CD4-positive, CD25-positive, alpha-beta regulatory T cell (primary cell): ENCODE measurements at regions not wholly inside any gene's neighbourhood (a gene's known extent, or its start where the extent isn't known, plus 50 kb on each side); places are given as distances from the start of the nearest gene placed in this dataset.

Experiments used
- ATAC-seq, 2 donors: fragments of 150-1000 bp; cut with Tn5 transposase; one replicate each; pipeline ENCODE4 v1.10.0; 2021; ENCODE audit warnings: low read depth in 2 of 2, moderate number of reproducible peaks in 2 of 2, moderate library complexity in 1 of 2
- DNase-seq, 3 donors: peaks; one replicate each; pipeline versions ENCODE4 v3.0.0 to v3.0.0-alpha.2; 2012 to 2022; ENCODE audit warnings: mixed read lengths in 1 of 3
- H3K27ac ChIP-seq: one replicate; pipeline ENCODE4 v1.7.0; 2013; ENCODE audit warnings: mild to moderate bottlenecking, low read length; ENCODE audit not compliant: insufficient read depth, poor library complexity, severe bottlenecking
- H3K27me3 ChIP-seq: one replicate; pipeline ENCODE4 v1.7.0; 2013; ENCODE audit warnings: low read length; ENCODE audit not compliant: control insufficient read depth, insufficient read depth
- H3K36me3 ChIP-seq: one replicate; pipeline ENCODE4 v1.7.0; 2013; ENCODE audit warnings: mild to moderate bottlenecking, low read length, moderate library complexity; ENCODE audit not compliant: control insufficient read depth, insufficient read depth
- H3K4me1 ChIP-seq: 2 replicates; pipeline ENCODE4 v1.7.0; 2013; ENCODE audit warnings: mild to moderate bottlenecking, low read length; ENCODE audit not compliant: insufficient read depth, control insufficient read depth, poor library complexity, severe bottlenecking
- H3K4me3 ChIP-seq: one replicate; pipeline ENCODE4 v1.7.0; 2013; ENCODE audit warnings: low read depth, mild to moderate bottlenecking, low read length, moderate library complexity
- H3K9me3 ChIP-seq, 2 experiments: 1 replicate in 1 of 2; 2 replicates in 1 of 2; pipeline ENCODE4 v1.7.0; 2013; ENCODE audit warnings: low read length in 2 of 2, mild to moderate bottlenecking in 1 of 2, moderate library complexity in 1 of 2; ENCODE audit not compliant: control insufficient read depth in 2 of 2
- H3K27ac Mint-ChIP-seq, 3 donors: one replicate each; pipeline ENCODE4 v1.8.0; 2020 to 2022; ENCODE audit warnings: mild to moderate bottlenecking in 3 of 3, mixed read lengths in 3 of 3, moderate library complexity in 2 of 3
- H3K27me3 Mint-ChIP-seq: one replicate; pipeline ENCODE4 v1.8.0; 2022; ENCODE audit warnings: mild to moderate bottlenecking, mixed read lengths
- H3K36me3 Mint-ChIP-seq: one replicate; pipeline ENCODE4 v1.8.0; 2020; ENCODE audit warnings: mixed read lengths
- H3K4me1 Mint-ChIP-seq, 4 donors: one replicate each; pipeline ENCODE4 v1.8.0; 2020 to 2022; ENCODE audit warnings: mixed read lengths in 4 of 4, mild to moderate bottlenecking in 1 of 4
- H3K4me3 Mint-ChIP-seq, 4 donors: one replicate each; pipeline ENCODE4 v1.8.0; 2020 to 2022; ENCODE audit warnings: mild to moderate bottlenecking in 4 of 4, mixed read lengths in 4 of 4, moderate library complexity in 3 of 4
- H3K9me3 Mint-ChIP-seq, 7 donors: one replicate each; pipeline ENCODE4 v1.8.0; 2020 to 2022; ENCODE audit warnings: mixed read lengths in 7 of 7, mild to moderate bottlenecking in 3 of 7, moderate library complexity in 2 of 7

- Histone ChIP-seq H3K4me1 (no peaks in the 10 kb centered on the region), H3K27ac (no peak overlapping the region), H3K27me3 (peaks cover 3% of the 10 kb centered on the region), H3K9me3 (no peaks in the 10 kb centered on the region), H3K4me3 (no peak overlapping the region), H3K36me3 (no peaks in the 10 kb centered on the region)
- no peak for DNase-seq
- peaks cover 10% of the 10 kb centered on the region for H3K27me3 Mint-ChIP-seq
- no peak for ATAC-seq
- H3K36me3 Mint-ChIP-seq, result no peaks in the 10 kb centered on the region
- peaks cover 0 to 2% (median 0%) of the 10 kb centered on the region in 7 donors for H3K9me3 Mint-ChIP-seq
- no peak overlapping the region for H3K4me3 Mint-ChIP-seq
- H3K4me1 Mint-ChIP-seq, result no peaks in the 10 kb centered on the region
- no peak overlapping the region for H3K27ac Mint-ChIP-seq
Measured at GRCh38 chr22:22032099-22032905, 49.7 kb upstream of the TOP3B start.
